ENCODE measurements at regions not wholly inside any gene's neighbourhood (a gene's known extent, or its start where the extent isn't known, plus 50 kb on each side); places are given as distances from the start of the nearest gene placed in this dataset.

- DNase-seq (ENCODE audit: low spot score) = no peak
Observed at GRCh38 chr2:16412321-16413030, 253.2 kb downstream of the CYRIA start.

GRCh38 chr2:16411788-16412187 lies 253.8 kb downstream of the CYRIA start:
- no peak for DNase-seq (ENCODE audit: low spot score)

- no peak for DNase-seq (ENCODE audit: low spot score)
Observed at GRCh38 chr2:16409849-16410248, 255.8 kb downstream of the CYRIA start.

GRCh38 chr2:16409006-16409390 lies 256.6 kb downstream of the CYRIA start:
- no peak for DNase-seq (ENCODE audit: low spot score)

- DNase-seq (ENCODE audit: low spot score) = no peak
Observed at GRCh38 chr2:16408331-16409005, 257.2 kb downstream of the CYRIA start.

GRCh38 chr2:16407358-16407757 lies 258.3 kb downstream of the CYRIA start:
- DNase-seq (ENCODE audit: low spot score) = no peak

- no peak for DNase-seq (ENCODE audit: low spot score)
Observed at GRCh38 chr2:16406496-16407289, 258.9 kb downstream of the CYRIA start.

- no peak for DNase-seq (ENCODE audit: low spot score)
Observed at GRCh38 chr2:16405551-16405950, 260.1 kb downstream of the CYRIA start.

GRCh38 chr2:16404551-16405300 lies 260.9 kb downstream of the CYRIA start:
- no peak for DNase-seq (ENCODE audit: low spot score)

GRCh38 chr2:16404146-16404545 lies 261.5 kb downstream of the CYRIA start:
- DNase-seq (ENCODE audit: low spot score) = no peak

- no peak for DNase-seq (ENCODE audit: low spot score)
Observed at GRCh38 chr2:16402891-16403290, 262.7 kb downstream of the CYRIA start.

GRCh38 chr2:16401761-16402300 lies 263.8 kb downstream of the CYRIA start:
- no peak for DNase-seq (ENCODE audit: low spot score)

- no peak for DNase-seq (ENCODE audit: low spot score)
Observed at GRCh38 chr2:16400127-16400623, 265.5 kb downstream of the CYRIA start.

- no peak for DNase-seq (ENCODE audit: low spot score)
Observed at GRCh38 chr2:16398486-16399043, 267.1 kb downstream of the CYRIA start.

- DNase-seq (ENCODE audit: low spot score) = no peak
Observed at GRCh38 chr2:16397681-16398475, 267.8 kb downstream of the CYRIA start.

- no peak for DNase-seq (ENCODE audit: low spot score)
Observed at GRCh38 chr2:16396986-16397385, 268.6 kb downstream of the CYRIA start.

- no peak for DNase-seq (ENCODE audit: low spot score)
Observed at GRCh38 chr2:16396171-16396570, 269.5 kb downstream of the CYRIA start.

GRCh38 chr2:16395601-16396000 lies 270.0 kb downstream of the CYRIA start:
- DNase-seq (ENCODE audit: low spot score) = no peak

GRCh38 chr2:16394986-16395550 lies 270.6 kb downstream of the CYRIA start:
- no peak for DNase-seq (ENCODE audit: low spot score)
